ENCODE measurements at regions not wholly inside any gene's neighbourhood (a gene's known extent, or its start where the extent isn't known, plus 50 kb on each side); places are given as distances from the start of the nearest gene placed in this dataset.

DNA sequence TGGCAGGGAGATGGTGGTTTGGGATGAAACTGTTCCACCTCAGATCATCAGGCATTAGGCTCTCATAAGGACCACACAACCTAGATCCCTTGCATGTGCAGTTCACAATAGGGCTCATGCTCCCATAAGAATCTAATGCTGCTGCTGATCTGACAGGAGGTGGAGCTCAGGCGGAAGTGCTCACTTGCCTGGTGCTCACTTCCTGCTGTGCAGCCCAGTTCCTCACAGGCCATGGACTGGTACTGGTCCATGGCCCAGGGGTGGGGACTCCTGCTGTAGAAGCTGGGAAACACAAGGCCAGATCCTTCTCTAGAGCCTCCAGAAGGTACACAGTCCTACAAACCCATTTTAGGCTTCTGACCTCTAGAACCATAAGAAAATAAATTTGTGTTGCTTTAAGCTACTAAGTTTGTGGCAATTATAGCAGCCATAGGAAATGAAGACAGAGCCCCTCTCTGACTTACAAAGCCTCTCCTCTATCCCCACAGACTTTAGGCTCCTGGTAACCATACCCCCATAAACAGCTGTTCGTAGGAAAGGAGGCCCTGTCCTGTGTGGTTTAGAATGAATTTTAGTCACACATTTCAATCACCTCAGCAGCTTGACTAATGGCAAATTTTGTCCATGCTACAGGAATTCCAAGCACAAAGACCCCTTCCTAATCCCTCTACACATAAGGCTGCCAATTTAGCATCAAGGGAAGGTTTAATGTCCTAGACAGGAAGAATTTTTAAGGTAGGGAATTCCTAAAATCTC lies 206.1 kb upstream of the PHYHIPL start:
- no peak for DNase-seq (ENCODE audit: low read depth)

DNA sequence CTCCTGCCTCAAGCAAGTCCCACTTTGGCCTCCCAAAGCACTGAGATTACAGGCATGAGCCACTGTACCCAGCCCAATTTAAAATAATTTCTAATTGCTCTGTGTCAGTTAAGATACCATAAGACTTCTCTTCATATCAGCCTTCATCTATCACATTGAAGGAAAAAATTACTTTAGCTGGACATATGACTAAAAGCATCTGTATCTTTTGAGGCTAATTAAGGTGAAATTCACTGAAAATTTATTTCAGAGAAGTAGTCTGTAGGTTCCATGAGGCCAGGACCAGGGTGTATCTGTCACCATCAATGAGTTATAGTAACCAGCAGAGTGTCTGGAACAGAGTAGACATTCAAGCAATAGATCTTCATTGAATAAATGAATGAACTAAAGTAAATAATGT lies 205.2 kb upstream of the PHYHIPL start:
- DNase-seq (ENCODE audit: low read depth) = no peak

DNA sequence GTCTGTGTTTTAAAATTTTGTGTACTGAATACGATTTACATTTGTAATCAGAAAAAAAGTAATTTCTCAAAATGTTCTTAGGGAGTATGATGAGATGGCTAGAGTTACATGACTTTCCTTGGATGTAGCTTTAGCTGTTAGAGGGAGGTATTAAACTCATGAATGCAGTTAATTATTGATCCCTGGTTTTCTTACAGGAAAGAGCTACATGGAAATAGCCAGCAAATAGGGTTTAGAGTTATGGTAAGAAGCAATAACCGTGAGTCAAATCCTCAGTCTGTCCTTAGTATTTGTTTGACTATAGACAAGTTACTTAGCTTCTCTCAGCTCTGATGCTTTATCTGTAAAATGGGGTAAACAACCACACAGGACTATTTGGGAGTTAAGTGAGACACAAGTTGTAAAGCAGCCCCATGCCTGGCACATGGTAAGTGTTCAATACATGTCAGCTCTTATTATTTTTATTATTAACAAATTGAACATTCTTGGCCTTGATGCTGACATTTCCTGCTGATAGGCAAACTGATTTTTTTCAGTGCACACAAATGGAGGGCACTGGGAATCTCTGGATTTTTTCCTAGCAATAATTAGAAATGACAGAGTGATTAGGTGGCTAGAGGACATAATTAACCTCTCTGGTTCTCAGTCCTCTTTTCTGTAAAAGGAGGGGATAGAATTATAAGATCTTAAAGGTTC lies 204.5 kb upstream of the PHYHIPL start:
- DNase-seq (ENCODE audit: low read depth) = no peak

DNA sequence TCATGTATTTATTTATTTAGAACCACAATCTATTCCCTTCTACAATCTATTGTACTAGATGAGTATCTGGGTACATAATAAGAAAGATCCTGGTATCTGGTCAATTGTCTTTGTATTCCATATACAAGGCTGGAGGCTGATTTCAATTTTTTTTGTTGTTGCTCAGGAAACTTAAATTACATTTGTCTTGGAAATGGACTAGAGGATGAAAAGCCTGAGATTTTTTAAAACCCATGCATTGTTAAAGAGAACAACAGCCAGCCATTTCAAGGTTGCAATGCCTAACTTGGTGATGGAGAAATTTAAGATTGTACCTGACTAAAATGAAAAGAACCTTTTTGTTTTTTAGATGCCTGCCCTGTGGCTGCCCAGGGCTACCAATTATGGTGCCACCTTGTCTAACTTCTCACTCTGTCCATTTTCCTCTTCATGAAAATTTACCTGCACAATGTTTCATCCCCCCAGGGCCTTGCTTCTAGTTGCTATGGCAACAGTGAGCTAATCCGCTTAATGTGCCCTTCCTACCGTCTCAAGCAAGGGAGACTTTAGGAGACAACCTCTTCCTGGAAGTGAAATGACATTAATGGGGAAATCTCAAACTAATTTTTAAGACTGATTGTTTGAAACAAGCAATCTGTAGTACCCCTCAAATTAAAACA lies 203.7 kb upstream of the PHYHIPL start:
- DNase-seq (ENCODE audit: low read depth) = no peak

DNA sequence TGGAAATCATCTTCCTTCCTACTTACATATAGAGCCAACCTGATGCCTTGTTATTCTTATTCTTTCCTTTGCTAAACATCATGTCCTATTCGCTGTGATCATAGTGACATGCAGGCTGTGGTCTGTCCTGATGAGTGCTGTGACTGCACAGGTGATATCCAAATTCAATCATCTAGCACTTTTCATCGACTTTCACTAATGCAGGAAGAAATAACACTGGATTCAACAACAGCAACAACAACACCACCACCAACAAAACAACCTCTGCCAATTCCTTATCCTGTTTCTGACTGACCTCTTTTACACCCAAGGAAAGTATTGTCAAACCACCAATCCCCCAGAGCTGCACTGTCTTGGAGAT lies 203.2 kb upstream of the PHYHIPL start:
- DNase-seq (ENCODE audit: low read depth) = no peak

DNA sequence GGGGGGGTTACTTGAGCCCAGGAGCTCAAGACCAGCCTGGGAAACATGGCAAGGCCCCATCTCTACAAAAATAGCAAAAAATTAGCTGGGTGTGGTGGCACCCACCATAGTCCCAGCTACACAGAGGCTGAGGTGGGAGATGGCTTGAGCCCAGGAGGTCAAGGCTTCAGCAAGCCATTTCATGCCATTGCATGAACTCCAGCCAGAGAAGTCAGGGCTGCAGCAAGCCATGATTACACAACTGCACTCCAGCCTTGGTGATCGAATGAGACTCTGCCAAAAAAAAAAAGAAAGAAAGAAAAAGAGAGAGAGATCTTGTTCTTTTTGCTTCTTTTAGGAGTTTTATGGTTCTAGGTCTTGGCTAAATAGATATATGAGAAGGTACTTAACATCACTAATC lies 200.2 kb upstream of the PHYHIPL start:
- DNase-seq (ENCODE audit: low read depth) = no peak

DNA sequence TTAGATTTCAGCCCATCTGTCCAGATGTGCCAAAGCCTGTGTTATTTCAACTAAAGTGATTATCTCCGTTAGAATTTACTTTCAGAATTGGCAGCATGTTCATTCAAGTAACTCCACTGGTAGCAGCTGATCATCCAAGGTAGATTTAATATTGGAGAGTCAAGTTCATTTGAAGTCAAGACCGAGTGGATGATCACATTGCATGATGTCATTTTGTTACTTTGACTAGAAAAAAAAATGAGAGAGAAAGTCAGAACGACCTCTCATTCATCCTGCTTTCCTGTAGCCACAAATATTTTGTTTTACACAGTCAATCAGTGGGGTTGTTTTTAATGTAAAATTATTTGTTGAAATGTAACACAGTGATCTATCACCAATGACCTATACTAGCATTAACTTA lies 196.7 kb upstream of the PHYHIPL start:
- DNase-seq (ENCODE audit: low read depth) = no peak

DNA sequence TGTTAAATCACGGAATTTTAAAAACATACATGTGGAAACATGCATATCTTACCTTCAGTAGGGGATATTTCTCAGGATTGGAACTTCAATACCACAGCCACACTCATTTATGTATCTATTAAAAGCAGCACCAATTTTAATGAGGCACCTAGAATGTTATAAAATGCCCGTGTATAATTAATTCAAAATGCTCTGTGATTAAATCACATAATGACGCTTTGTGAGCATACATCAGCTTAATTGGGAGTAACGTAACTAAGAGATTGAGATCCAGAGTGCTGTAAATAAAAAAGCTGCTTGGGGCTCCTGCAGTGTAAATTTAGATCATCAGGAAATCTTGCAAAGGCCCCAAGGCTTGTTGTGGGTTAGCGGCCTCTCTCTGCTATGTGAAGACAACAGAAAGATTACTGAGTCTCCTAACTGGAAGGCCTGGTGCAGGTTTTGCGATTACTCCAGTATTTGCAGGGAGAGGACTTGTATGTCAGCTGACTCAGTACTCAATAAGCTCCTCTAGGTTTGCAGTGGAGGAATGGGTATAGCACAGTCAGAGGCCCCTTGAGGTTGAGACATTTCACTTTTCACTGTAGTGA lies 195.5 kb upstream of the PHYHIPL start:
- DNase-seq (ENCODE audit: low read depth) = no peak

DNA sequence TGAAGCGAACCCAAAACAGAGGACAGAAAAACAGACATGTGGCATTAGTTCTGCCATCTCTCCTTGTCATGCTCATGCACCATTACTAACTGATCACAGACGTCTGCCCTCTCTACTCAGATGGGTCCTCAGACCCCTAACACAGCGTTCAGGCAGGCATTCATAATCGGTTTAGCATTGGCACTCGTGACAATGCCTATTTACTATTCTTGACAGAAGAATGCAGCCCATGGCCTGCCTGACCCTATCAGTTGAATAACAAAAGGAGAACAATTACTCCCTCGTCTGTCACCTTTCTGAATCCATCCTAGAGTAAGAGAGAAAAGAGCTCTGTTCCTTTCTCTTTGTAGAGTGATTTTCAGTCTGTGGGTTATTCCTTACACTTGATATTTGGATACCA lies 194.6 kb upstream of the PHYHIPL start:
- no peak for DNase-seq (ENCODE audit: low read depth)

DNA sequence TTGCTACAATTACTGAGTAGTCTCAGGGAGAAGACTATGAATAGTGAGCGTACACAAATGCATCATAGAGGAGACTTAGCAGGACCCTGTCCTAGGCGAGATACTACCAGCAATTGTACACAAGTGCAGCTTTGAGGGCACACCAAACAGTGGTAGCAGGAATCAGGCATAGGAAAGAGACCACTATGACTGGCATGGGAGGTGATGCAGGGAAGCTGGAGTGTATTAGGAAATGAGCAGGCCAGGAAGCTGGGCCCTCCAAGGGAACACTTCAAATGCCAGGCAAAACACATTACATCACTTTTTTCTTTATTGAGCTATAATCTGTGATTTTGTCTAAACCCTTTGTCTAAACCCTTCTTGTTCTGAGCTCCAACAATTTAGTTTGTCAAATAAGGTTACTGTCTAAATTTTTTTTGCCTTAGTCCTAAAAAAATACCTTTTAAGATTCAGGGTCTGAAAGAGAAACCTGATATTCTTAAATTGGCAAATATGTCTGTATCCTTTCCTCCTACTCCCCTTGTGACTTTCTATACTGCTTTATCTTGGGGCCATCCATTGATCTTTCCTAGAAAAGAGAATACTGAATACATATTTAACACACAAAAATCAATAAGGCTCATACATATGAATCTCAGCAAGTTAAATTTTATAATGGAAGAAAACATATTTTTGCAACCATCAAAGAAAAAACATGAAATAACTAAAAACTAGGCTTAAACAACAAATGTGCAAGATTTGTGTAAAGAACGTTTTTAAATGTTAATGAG lies 193.8 kb upstream of the PHYHIPL start:
- DNase-seq (ENCODE audit: low read depth) = no peak

DNA sequence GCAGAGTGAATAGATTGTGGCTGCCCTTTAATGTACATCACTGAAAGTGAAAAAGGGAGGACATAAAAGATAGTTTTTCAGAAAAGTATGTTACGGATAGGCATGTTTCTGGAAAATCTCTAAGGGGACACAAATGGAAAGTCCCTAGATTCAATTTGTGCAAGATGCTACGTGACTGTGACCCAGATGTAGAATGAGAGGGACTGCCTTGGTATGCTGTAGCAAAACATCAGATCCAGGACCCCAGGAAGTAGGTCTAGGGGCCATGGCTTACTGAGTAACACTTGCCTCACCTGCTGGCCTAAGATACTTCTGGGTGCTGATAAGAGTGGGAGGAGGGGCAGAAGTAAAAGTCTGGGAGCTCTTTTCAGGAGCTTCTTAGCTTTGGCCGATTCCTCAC lies 191.2 kb upstream of the PHYHIPL start:
- no peak for DNase-seq (ENCODE audit: low read depth)

DNA sequence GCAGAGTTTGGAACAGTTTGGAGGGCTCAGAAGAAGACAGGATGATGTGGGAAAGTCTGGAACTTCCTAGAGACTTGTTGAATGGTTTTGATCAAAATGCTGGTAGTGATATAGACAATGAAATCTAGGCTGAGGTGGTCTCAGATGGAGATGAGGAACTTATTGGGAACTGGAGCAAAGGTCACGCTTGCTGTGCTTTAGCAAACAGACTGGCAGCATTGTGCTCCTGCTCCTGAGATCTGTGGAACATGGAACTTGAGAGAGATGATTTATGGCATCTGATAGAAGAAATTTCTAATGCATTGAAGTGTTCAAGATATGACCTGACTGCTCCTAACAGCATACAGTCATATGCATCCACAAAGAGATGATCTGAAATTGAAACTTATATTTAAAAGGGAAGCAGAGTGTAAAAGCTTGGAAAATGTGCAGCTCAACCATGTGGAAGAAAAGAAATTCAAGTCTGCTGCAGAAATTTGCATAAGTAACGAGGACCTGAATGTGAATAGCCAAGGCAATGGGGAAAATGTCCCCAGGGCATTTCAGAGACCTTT lies 186.9 kb upstream of the PHYHIPL start:
- no peak for DNase-seq (ENCODE audit: low read depth)

DNA sequence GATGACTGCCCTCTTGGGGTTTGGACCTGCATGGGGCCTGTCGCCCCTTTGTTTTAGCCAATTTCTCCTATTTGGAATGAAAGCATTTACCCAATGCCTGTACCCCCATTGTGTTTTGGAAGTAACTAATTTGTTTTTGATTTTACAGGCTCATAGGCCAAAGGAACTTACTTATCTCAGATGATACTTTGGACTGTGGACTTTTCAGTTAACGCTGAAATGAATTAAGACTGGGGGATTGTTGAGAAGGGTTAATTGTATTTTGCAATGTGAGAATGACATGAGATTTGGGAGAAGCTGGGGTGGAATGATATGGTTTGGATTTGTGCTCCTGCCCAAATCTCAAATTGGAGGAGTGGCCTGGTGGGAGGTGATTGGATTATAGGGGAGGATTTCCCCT lies 185.8 kb upstream of the PHYHIPL start:
- DNase-seq (ENCODE audit: low read depth) = no peak

DNA sequence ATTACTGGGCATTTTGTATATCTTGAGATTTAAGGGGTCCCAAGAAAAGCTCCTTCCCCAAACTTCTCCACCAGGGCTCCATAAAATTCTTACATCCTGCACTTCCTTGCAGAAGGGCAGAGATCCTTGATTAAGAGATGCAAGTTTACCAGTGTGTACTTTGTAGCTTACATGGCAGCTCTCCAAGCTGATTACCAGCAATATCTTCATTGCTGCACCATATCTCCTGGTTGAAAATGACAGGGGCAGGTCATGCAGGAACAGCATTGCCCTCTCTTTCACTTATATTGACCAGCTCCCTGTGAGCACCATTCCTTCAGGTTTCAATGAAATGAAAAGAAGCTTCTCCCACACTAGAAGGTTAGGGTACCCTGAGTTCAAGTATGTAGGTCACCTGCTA lies 184.6 kb upstream of the PHYHIPL start:
- DNase-seq (ENCODE audit: low read depth) = no peak

DNA sequence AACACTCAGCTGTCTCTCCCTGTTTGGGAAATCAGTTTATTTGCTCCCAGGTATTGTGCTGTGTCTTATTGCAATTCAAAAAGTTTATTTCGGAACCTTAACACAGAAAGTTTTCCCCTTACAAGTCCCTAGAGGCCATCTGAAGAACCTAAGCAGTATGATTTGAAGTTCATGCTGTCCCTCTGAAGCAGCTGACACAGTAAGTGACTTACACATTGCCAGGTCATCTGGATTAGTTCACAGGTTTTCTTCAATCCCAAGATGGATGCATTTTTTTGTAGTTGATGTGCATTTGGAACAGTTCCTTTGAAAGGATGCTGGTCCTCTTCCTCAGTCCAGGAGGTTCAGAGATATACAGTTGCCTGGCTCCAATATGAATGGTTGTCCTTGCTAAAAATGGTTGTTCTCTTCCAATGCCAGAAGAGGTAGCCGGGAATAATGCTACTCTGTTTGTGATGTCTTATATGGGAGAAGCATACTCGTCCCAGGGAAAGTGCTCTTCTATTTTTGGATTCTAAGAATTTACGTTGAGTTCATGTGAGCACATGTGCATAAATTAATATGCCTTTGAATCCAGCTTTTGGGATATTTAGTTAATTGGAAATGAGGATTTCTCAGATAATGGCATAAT lies 183.5 kb upstream of the PHYHIPL start:
- DNase-seq (ENCODE audit: low read depth) = no peak

DNA sequence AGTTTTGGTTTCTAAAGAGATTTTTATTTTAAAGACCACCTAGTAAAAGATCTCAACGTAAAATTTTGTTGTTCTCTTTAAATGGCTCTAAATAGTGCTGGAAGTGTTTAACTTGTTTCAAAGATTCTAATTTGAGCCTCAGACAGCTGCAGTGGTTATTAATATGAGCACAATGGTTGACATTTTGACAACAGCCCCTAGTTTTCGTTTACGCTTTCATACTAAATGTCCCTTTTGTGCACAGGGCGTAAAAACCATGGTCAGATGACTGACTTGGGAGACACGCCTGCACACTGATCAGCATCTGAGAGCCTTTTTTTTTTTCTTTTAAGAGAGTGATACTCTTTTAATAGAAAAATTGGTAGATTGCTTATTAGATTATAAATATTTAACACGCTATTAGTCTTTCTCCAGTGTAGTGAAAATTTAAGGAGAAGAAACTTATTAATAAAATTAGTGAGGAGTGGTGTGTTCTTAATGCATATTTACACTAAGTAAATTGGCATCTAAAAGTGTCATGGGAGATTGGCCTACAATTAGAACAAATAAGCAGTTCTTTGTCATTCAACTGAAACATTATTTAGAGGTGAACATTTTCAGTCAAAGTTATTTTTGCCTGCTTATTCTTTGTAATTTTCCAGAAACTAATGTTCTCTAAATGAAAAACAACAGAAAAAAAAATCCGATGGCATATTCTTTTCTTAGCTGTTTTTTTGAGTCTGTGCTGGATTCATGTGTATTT lies 182.8 kb upstream of the PHYHIPL start:
- no peak for DNase-seq (ENCODE audit: low read depth)

DNA sequence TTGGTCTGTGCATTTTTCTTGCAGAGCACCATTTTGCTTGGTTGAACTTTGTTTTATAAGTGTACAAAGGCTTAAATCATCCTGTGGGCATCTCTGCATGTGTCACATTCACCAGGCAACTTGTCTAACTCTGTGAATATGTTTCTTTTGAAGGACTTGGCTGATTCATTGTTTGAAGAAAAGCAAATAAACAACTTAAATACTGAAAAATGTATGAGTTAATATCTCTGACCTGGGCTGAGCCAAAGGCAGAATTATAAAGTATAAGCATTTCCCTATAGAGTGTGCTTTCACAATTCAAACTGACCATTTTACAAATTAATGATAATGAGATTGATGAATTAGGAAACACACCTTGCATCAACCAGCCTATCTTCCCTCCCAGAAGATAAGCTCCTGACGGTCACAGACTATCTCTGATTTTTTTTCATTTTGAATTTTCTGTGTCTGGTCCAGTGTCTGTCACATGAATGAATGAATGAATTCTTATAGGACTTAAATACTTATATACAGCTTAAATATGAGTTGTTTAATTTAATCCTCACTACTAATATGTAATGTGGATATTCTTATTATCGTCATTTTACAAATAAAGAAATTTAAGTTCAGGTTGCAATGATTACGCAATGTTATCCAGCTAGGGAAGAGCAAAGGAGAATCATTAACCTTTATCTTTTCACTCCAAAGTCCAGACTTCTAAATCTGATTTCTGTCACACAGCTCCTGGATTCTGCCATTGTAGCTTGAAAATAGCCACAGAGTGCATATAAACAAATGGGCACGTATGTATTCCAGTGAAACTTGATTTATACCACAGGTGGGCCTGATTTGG lies 182.0 kb upstream of the PHYHIPL start:
- DNase-seq (ENCODE audit: low read depth) = no peak

DNA sequence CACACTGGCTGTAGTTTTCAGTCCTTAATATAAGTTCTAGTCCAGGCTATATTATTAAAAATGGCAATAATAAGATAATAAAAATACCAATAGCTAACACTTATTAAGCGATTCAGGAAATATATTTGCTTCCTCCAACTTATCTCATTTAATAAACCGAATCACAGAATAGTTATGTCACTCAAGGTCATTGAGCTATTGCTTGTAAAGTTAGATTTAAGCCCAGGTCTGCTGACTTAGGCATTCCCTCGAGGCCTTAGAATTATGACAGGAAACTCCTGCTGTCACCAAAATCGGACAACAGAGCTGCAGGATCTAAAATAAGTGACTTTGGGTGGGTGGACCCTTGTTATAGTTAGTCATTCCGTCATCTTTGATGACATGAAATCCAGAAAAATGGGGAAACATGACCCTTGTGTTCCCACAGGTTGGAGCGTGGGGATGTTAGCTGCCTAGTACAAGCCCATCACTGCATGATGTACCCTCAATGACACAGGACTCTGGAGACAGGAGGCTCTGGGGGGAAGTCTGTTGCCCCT lies 181.3 kb upstream of the PHYHIPL start:
- no peak for DNase-seq (ENCODE audit: low read depth)

DNA sequence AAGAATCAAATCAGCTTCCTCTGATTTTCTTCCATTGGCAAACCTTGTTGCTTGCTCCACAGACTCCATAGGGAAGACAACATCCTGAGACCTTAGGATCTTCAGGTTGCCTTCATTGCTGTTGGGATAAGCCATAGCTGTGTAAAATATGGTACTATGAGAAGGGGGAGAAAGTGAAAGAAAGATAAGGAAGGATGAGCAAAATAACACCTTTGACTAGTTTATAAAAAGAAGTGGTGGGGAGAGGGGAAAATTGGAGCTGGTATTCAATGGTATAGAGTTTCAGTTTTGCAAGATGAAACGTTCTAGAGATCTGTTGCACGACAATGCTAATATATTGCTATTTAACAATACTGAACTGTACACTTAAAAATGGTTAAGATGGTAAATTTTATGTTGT lies 180.4 kb upstream of the PHYHIPL start:
- DNase-seq (ENCODE audit: low read depth) = no peak
